ENCODE measurements at regions not wholly inside any gene's neighbourhood (a gene's known extent, or its start where the extent isn't known, plus 50 kb on each side); places are given as distances from the start of the nearest gene placed in this dataset.

GRCh38 chr4:53951414-53951813 is 113.0 kb downstream of the CHIC2 start:
- TF ChIP-seq CTCF (IDR thresholded peaks at IDR 0.05; ENCODE audit: insufficient read depth, low read length) (no peak), POLR2AphosphoS5 (IDR thresholded peaks at IDR 0.05; ENCODE audit: low read depth) (no peak), GABPA (IDR thresholded peaks at IDR 0.05; ENCODE audit: low read depth) (no peak), REST (IDR thresholded peaks at IDR 0.05; ENCODE audit: insufficient replicate concordance, low read depth) (no peak)
